SK-N-SH treated with all-trans-retinoic acid at 6 μM for 48 hours (cell line): ENCODE measurements at regions not wholly inside any gene's neighbourhood (a gene's known extent, or its start where the extent isn't known, plus 50 kb on each side); places are given as distances from the start of the nearest gene placed in this dataset.

ENCODE experiments used
- ATAC-seq: fragments of 200-7000 bp; cut with Tn5 transposase; 3 replicates; pipeline ENCODE4 v1.9.1; 2020; ENCODE audit warnings: mild to moderate bottlenecking, moderate library complexity
- ARNTL ChIP-seq: fragments of 450-650 bp; formaldehyde crosslinking; IDR thresholded peaks from 2 replicates; pipeline ENCODE4 v1.5.0; 2020; ENCODE audit warnings: low read depth, mild to moderate bottlenecking, moderate library complexity, borderline replicate concordance
- BACH2 ChIP-seq: fragments of 250-450 bp; sonication (Bioruptor Pico); IDR thresholded peaks from 2 replicates; pipeline ENCODE4 v1.9.0; 2021; ENCODE audit warnings: mild to moderate bottlenecking, borderline replicate concordance
- CSDC2 ChIP-seq: fragments of 250-450 bp; sonication (Bioruptor Pico); IDR thresholded peaks from 2 replicates; pipeline ENCODE4 v1.5.0; 2020; ENCODE audit warnings: mild to moderate bottlenecking, moderate library complexity
- ESRRG ChIP-seq: fragments of 250-450 bp; sonication (Bioruptor Pico); IDR thresholded peaks from 2 replicates; pipeline ENCODE4 v1.6.1; 2021; ENCODE audit warnings: mild to moderate bottlenecking
- GLIS3 ChIP-seq: fragments of 250-450 bp; sonication (Bioruptor Pico); IDR thresholded peaks from 2 replicates; pipeline ENCODE4 v1.5.0; 2020; ENCODE audit warnings: mild to moderate bottlenecking, moderate library complexity
- ISL1 ChIP-seq: fragments of 250-450 bp; sonication (Bioruptor Pico); IDR thresholded peaks from 2 replicates; pipeline ENCODE4 v2.1.2; 2022; ENCODE audit warnings: mild to moderate bottlenecking, moderate library complexity
- OSR1 ChIP-seq: fragments of 250-450 bp; sonication (Bioruptor Pico); IDR thresholded peaks from 2 replicates; pipeline ENCODE4 v1.8.0; 2022; ENCODE audit warnings: moderate library complexity, mild to moderate bottlenecking, inconsistent platforms
- PATZ1 ChIP-seq: fragments of 250-450 bp; sonication (Bioruptor Pico); IDR thresholded peaks from 2 replicates; pipeline ENCODE4 v1.8.0; 2020; ENCODE audit warnings: mild to moderate bottlenecking, moderate library complexity, borderline replicate concordance
- POU6F1 ChIP-seq: fragments of 250-450 bp; sonication (Bioruptor Pico); IDR thresholded peaks from 2 replicates; pipeline ENCODE4 v1.8.0; 2021; ENCODE audit warnings: low read depth, mild to moderate bottlenecking, moderate library complexity, borderline replicate concordance
- PPARA ChIP-seq: fragments of 250-450 bp; sonication (Bioruptor Pico); IDR thresholded peaks from 2 replicates; pipeline ENCODE4 v1.5.0; 2020; ENCODE audit warnings: mild to moderate bottlenecking, borderline replicate concordance
- RARB ChIP-seq: fragments of 250-450 bp; sonication (Bioruptor Pico); IDR thresholded peaks from 2 replicates; pipeline ENCODE4 v1.8.0; 2021; ENCODE audit warnings: mild to moderate bottlenecking, moderate library complexity
- SNAI2 ChIP-seq: fragments of 250-450 bp; sonication (Bioruptor Pico); IDR thresholded peaks from 2 replicates; pipeline ENCODE4 v1.5.0; 2020; ENCODE audit warnings: mild to moderate bottlenecking, moderate library complexity
- TCF4 ChIP-seq: fragments of 250-450 bp; sonication (Bioruptor Pico); IDR thresholded peaks from 2 replicates; pipeline ENCODE4 v1.8.0; 2021; ENCODE audit warnings: mild to moderate bottlenecking, moderate library complexity, borderline replicate concordance
- TOX ChIP-seq: fragments of 250-450 bp; sonication (Bioruptor Pico); IDR thresholded peaks from 2 replicates; pipeline ENCODE4 v1.8.0; 2021; ENCODE audit warnings: mild to moderate bottlenecking, moderate library complexity, borderline replicate concordance
- TSHZ2 ChIP-seq: fragments of 250-450 bp; sonication (Bioruptor Pico); IDR thresholded peaks from 2 replicates; pipeline ENCODE4 v1.5.0; 2020; ENCODE audit warnings: mild to moderate bottlenecking, moderate library complexity
- ZC3H10 ChIP-seq: fragments of 250-450 bp; sonication (Bioruptor Pico); IDR thresholded peaks from 2 replicates; pipeline ENCODE4 v1.5.1; 2021; ENCODE audit warnings: mild to moderate bottlenecking, moderate library complexity
- ZFP3 ChIP-seq: fragments of 250-450 bp; sonication (Bioruptor Pico); IDR thresholded peaks from 2 replicates; pipeline ENCODE4 v1.5.0; 2020; ENCODE audit warnings: mild to moderate bottlenecking, moderate library complexity
- ZFP30 ChIP-seq: fragments of 450-650 bp; formaldehyde crosslinking; IDR thresholded peaks from 2 replicates; pipeline ENCODE4 v1.5.0; 2022; ENCODE audit warnings: mild to moderate bottlenecking, moderate library complexity
- ZNF565 ChIP-seq: fragments of 450-650 bp; formaldehyde crosslinking; conservative IDR thresholded peaks from 2 replicates; pipeline ENCODE4 v1.5.0; 2020; ENCODE audit warnings: low read depth, mild to moderate bottlenecking, moderate library complexity
- ZNF70 ChIP-seq: fragments of 450-650 bp; formaldehyde crosslinking; IDR thresholded peaks from 2 replicates; pipeline ENCODE4 v1.5.0; 2020; ENCODE audit warnings: mild to moderate bottlenecking, moderate library complexity
- ZNF8 ChIP-seq: fragments of 450-650 bp; formaldehyde crosslinking; IDR thresholded peaks from 2 replicates; pipeline ENCODE4 v1.5.0; 2020; ENCODE audit warnings: mild to moderate bottlenecking, moderate library complexity

DNA sequence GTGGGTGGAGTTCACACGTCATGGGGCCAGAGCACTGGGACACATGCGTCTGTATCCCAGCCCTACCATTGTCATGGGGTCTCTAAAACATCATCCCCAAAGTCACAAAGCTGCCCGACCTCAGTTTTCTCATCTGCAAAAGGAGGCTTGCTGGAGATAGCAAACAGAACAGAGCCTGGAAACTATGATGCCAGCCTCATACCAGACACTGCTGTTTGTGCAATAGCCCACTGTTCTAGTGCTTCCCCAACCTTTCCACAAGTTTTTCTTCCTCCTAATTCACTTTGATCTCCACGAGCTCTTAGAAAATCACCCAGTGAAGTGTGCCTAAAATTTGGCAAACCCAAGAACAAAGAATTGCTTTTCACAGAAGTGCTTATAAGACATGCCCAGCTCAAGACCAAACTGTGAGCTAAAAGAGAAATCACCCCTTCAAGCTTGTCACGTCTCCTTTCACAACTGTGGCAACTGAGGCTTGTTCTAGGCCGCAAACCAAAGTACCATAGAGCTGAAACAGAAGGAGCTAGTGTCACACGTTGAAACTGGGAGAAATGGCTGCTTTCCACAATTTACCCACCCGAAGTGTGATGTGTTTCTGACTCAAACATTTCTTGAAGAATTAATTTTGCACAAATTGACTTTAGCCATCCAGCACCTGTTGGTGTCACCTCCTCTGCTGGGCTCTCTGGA lies 162.7 kb upstream of the ID2 start (continued):
- TF ChIP-seq CSDC2 (CRISPR knock-in tag) (no peak), OSR1 (CRISPR knock-in tag) (no peak), BACH2 (no peak), ZFP30 (no peak), ZNF565 (CRISPR knock-in tag) (no peak), TOX (no peak), ZNF8 (CRISPR knock-in tag) (no peak), ARNTL (CRISPR knock-in tag) (no peak), ZFP3 (CRISPR knock-in tag) (no peak)

DNA sequence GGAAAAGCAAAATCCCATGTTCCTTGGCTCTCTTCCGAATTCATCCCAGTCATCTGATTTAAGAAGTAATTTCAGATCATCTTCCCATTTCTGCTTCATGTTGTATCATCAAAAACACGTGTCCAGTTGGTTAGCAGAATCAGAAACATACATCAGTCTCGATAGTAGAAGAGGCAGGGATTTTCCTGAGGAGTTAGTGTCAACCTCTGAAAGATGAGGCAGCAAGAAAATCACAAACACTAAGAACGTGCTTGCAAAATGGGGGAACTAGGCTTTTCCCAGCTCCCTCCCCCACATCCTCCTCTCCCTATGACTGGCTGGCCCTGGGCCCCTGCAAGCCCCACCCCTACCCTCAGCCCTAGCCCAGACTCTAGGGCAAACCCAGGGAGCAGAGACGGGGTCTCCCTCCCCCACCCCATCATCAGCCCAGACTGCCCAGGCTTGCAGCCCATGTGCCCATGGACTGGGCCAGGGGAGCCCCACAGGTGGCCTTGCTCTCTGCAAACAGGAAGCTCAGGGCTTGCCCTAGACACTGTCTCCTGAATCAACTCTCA lies 161.0 kb upstream of the ID2 start:
- TF ChIP-seq GLIS3 (CRISPR knock-in tag) = no peak
- TF ChIP-seq ARNTL (CRISPR knock-in tag) = no peak
- TF ChIP-seq BACH2 = no peak
- no peak for TF ChIP-seq TOX
- no peak for TF ChIP-seq ZFP30
- TF ChIP-seq ZNF565 (CRISPR knock-in tag) = no peak
- TF ChIP-seq ZFP3 (CRISPR knock-in tag) = no peak
- TF ChIP-seq POU6F1 = no peak
- TF ChIP-seq PATZ1 (CRISPR knock-in tag) = no peak
- no peak for TF ChIP-seq ESRRG (CRISPR knock-in tag)
- no peak for TF ChIP-seq RARB
- TF ChIP-seq ZC3H10 = no peak
- TF ChIP-seq SNAI2 (CRISPR knock-in tag) = no peak
- TF ChIP-seq TCF4 (CRISPR knock-in tag) = no peak
- TF ChIP-seq TSHZ2 (CRISPR knock-in tag) = no peak
- no peak for TF ChIP-seq PPARA (CRISPR knock-in tag)
- no peak for TF ChIP-seq ZNF70 (CRISPR knock-in tag)
- no peak for TF ChIP-seq ZNF8 (CRISPR knock-in tag)
- no peak for TF ChIP-seq ISL1
- ATAC-seq = no peak

- no peak for TF ChIP-seq ZC3H10
- TF ChIP-seq POU6F1 = no peak
- no peak for TF ChIP-seq RARB
- TF ChIP-seq TSHZ2 (CRISPR knock-in tag) = no peak
- TF ChIP-seq ZNF8 (CRISPR knock-in tag) = no peak
- no peak for TF ChIP-seq CSDC2 (CRISPR knock-in tag)
- TF ChIP-seq TCF4 (CRISPR knock-in tag) = no peak
- no peak for TF ChIP-seq OSR1 (CRISPR knock-in tag)
- TF ChIP-seq ZNF565 (CRISPR knock-in tag) = no peak
- no peak for TF ChIP-seq TOX
- no peak for ATAC-seq
These were observed 159.2 kb upstream of the ID2 start for GRCh38 chr2:8522687-8523086.
